Transverse colon (tissue), 4 donors: ENCODE measurements at regions not wholly inside any gene's neighbourhood (a gene's known extent, or its start where the extent isn't known, plus 50 kb on each side); places are given as distances from the start of the nearest gene placed in this dataset.

Experiments
- DNase-seq: peaks from one replicate; pipeline ENCODE4 v3.0.0-alpha.2; 2019
- H3K27ac ChIP-seq, 4 donors: fragments of 200-600 bp; sonication (generic); 2 replicates each; pipeline ENCODE4 v1.5.1; 2016 to 2018; ENCODE audit warnings: inconsistent platforms in 4 of 4
- H3K27me3 ChIP-seq: fragments of 200-600 bp; sonication (generic); 2 replicates; pipeline ENCODE4 v1.5.1; 2017; ENCODE audit warnings: inconsistent platforms
- H3K36me3 ChIP-seq, 4 donors: fragments of 200-600 bp; sonication (generic); 2 replicates each; pipeline ENCODE4 v1.5.1; 2017 to 2019; ENCODE audit warnings: inconsistent platforms in 4 of 4
- H3K4me1 ChIP-seq, 4 donors: fragments of 200-600 bp; sonication (generic); 2 replicates each; pipeline ENCODE4 v1.5.1; 2017 to 2020; ENCODE audit warnings: inconsistent platforms in 4 of 4
- H3K4me3 ChIP-seq, 4 donors: fragments of 200-600 bp; sonication (generic); 1 replicate in 1 of 4; 2 replicates in 3 of 4; pipeline versions ENCODE4 v1.5.1 to v1.6.1; 2017 to 2019; ENCODE audit warnings: inconsistent platforms in 4 of 4
- H3K9me3 ChIP-seq, 2 donors: fragments of 200-600 bp; sonication (generic); 2 replicates each; pipeline ENCODE4 v1.5.1; 2017 to 2019; ENCODE audit warnings: inconsistent platforms in 2 of 2
- EP300 ChIP-seq: sonication (generic); formaldehyde crosslinking; IDR thresholded peaks from one replicate; pipeline ENCODE4 v1.6.1; 2017; ENCODE audit warnings: antibody characterized with exemption, low read depth
- POLR2A ChIP-seq: fragments of 450-650 bp; IDR thresholded peaks from one replicate; pipeline ENCODE4 v1.6.1; 2016; ENCODE audit warnings: antibody characterized with exemption, mild to moderate bottlenecking, moderate library complexity
- POLR2AphosphoS5 ChIP-seq, 3 donors: sonication (generic); formaldehyde crosslinking; IDR thresholded peaks; one replicate each; pipeline ENCODE4 v1.6.1; 2016; ENCODE audit warnings: antibody characterized with exemption in 3 of 3
- WGBS, 2 donors: methylation state at CpG; one replicate each; pipeline ENCODE4 v1.1.5; 2018; ENCODE audit warnings: low coverage in 1 of 2; 5-methylcytosine and 5-hydroxymethylcytosine counted together
- in situ Hi-C, 4 donors: fragments of 200-750 bp; cut with MboI; loops; one replicate each; pipeline versions ENCODE4 v1.15.0 to v1.15.1; 2017; ENCODE audit warnings: low sequenced_read_pairs in 3 of 4, low pct_ligation_motif_present in 1 of 4, low pct_unique_long_range_greater_than_20kb in 1 of 4
- intact Hi-C: fragments of 100-400 bp; cut with DNase I; formaldehyde crosslinking; loops from one replicate; pipeline ENCODE4 v1.15.1; 2023; ENCODE audit warnings: low total_unique reads
- TF ChIP-seq, protein P1 (sequence below), 5 experiments: fragments of 200-600 bp in 3 of 5; fragments of 450-650 bp in 2 of 5; sonication (generic) in 3 of 5; IDR thresholded peaks; 1 replicate in 2 of 5; 2 replicates in 3 of 5; pipeline ENCODE4 v1.5.1; 2016 to 2017; ENCODE audit warnings: antibody characterized with exemption in 5 of 5, inconsistent platforms in 3 of 5, mild to moderate bottlenecking in 2 of 5, moderate library complexity in 1 of 5

DNA sequence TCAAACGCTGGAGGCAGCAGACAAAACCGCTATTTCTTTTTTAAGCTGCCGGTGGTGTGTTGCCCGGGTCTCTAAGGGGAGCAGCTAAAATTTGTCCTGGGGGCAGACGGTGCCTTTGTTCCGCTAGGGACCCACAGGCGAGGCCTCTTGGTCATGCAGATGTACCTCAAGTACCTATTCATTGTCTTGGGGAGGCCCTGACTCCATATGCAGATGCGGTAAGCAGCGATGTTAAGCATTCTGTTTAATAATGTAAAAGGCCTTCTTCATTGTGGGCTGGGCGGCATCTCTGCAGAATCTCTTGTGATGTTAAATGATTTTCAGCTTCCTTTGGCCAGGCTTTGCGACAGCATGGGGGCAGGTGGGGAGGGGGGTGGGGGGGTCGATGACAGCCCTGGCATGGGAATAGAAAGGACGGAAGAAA is 98.9 kb upstream of the PJA1 start:
- no peaks in the 10 kb centered on the region for H3K27me3 ChIP-seq

DNA sequence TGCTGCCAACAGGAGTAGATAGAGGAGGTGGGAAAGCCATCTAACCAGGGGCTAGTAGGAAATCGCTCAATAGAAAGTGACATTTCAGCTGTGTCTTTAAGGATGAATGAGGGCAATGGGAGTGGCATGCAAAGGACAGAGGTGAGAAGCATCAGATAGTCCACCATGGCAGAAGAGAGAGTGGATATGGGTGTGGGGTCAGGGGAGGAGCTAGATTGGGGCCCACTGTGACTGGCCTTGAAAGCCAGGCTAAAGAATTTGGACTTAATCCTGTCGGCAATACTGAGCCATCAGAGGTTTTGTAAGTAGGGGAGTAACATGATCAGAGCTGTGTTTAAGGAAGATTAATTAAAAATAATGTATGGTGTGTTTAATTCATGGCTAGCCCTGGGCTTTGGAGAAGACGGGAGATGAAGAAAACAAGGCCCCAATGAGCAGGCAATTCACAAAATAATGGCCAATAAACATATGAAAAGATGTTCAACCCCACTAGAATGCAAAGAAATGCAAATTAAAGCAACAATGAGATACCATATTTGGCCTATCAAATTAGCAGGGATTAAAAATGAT is 98.1 kb upstream of the PJA1 start:
- Histone ChIP-seq H3K4me3 (no peak overlapping the region), H3K27me3 (no peaks in the 10 kb centered on the region), H3K27ac (no peak overlapping the region), H3K36me3 (no peaks in the 10 kb centered on the region), H3K4me1 (no peaks in the 10 kb centered on the region), H3K9me3 (no peaks in the 10 kb centered on the region)
- 69 to 71% methylated on average over 2 to 3 of the region's 3 CpGs for WGBS, 2 donors
- in situ Hi-C loops: no loop called here
- TF ChIP-seq POLR2A (no peak), POLR2AphosphoS5 (IDR thresholded peaks at IDR 0.05) (no peak), EP300 (no peak)
- TF ChIP-seq, protein P1, sequence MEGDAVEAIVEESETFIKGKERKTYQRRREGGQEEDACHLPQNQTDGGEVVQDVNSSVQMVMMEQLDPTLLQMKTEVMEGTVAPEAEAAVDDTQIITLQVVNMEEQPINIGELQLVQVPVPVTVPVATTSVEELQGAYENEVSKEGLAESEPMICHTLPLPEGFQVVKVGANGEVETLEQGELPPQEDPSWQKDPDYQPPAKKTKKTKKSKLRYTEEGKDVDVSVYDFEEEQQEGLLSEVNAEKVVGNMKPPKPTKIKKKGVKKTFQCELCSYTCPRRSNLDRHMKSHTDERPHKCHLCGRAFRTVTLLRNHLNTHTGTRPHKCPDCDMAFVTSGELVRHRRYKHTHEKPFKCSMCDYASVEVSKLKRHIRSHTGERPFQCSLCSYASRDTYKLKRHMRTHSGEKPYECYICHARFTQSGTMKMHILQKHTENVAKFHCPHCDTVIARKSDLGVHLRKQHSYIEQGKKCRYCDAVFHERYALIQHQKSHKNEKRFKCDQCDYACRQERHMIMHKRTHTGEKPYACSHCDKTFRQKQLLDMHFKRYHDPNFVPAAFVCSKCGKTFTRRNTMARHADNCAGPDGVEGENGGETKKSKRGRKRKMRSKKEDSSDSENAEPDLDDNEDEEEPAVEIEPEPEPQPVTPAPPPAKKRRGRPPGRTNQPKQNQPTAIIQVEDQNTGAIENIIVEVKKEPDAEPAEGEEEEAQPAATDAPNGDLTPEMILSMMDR (IDR thresholded peaks at IDR 0.05): no peak
- intact Hi-C loops: no loop called here
- no peak for DNase-seq

More for the DNA sequence above, 98.9 kb upstream of the PJA1 start:
- intact Hi-C loops (no loop called here), in situ Hi-C loops (no loop called here)
- no peak overlapping the region for H3K27ac ChIP-seq
- 60% methylated on average over 13 of the region's 13 CpGs; no CpG with 5 or more reads in 1 of the 2 donors for WGBS, 2 donors
- DNase-seq: no peak
- no peaks in the 10 kb centered on the region for H3K4me1 ChIP-seq
- H3K36me3 ChIP-seq: no peaks in the 10 kb centered on the region
- no peak overlapping the region for H3K4me3 ChIP-seq
- no peaks in the 10 kb centered on the region for H3K9me3 ChIP-seq
- TF ChIP-seq, protein P1 (IDR thresholded peaks at IDR 0.05): no peak
- no peak for TF ChIP-seq POLR2A
- TF ChIP-seq EP300: no peak
- no peak for TF ChIP-seq POLR2AphosphoS5 (IDR thresholded peaks at IDR 0.05)

DNA sequence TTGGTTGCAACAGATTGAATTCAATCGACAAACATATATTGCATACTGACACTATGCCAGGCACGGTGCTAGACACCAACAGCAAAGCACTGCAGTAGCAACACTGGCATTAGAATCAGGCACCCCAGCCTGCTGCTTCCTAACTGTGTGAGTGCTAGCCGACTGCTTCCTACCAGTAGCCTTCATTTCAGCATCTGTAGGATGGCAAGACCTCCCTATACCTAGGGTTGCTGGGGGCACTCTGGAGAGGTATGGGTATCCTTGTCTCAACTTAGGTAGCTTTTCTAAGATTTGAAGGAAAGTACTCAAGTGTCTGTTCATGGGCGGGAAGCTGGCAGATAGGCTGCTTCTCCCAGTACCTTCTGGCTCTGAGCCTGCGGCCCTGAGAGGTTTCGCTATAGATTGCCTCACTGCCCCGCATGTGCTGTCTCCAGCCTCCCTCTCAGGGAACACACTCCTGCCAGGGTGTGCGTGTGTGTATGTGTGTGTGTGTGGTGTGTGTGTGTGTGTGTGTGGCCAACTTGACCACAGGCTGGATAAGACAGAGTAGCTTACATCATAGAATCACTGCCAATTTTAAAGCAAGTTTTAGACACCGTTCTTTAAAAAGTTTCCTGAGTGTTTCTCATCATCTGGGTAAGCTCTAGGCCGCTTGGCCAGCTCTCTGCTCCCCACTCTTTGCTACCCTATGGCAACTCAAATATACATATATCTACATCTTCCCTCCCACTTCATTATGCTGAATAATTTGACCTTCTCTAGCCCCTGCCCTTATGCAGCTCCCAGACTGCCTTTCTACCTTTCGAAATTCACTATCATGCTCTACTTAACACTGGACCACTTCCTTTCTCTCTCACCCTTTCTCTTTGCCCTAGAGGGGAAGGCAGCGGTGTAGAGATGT is 97.0 kb upstream of the PJA1 start:
- intact Hi-C loops: no loop called here
- H3K4me1 ChIP-seq: no peaks in the 10 kb centered on the region
- no peaks in the 10 kb centered on the region for H3K36me3 ChIP-seq
- 41 to 65% methylated on average over 2 to 12 of the region's 12 CpGs for WGBS, 2 donors
- no peaks in the 10 kb centered on the region for H3K27me3 ChIP-seq
- no peak for DNase-seq
- H3K9me3 ChIP-seq: no peaks in the 10 kb centered on the region
- H3K4me3 ChIP-seq: no peak overlapping the region
- H3K27ac ChIP-seq: no peak overlapping the region
- in situ Hi-C loops: no loop called here
- TF ChIP-seq, protein P1 (IDR thresholded peaks at IDR 0.05): no peak
- TF ChIP-seq EP300: no peak
- TF ChIP-seq POLR2AphosphoS5 (IDR thresholded peaks at IDR 0.05): no peak
- TF ChIP-seq POLR2A: no peak

DNA sequence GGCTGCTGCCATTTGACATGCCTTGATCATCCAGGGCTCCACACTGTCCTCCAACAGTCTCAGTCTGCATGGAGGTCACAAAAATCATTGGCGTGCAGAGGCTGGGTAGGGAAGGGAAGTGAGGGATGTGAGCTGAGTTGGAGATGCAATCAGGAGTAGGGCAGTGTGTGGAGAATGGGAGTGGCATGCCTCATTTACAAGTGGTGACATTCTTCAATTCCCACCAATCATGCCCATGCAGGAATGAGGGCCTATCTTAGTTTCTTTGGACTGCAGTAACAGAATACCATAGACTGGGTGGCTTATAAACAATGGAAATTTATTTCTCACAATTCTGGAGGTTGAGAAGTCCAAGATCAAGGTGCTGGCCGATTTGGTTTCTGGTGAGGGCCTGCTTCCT is 94.9 kb upstream of the PJA1 start:
- WGBS, 2 donors: 69 to 83% methylated on average over 1 to 2 of the region's 2 CpGs
- no peaks in the 10 kb centered on the region for H3K27me3 ChIP-seq
- no peaks in the 10 kb centered on the region for H3K36me3 ChIP-seq
- no peak for DNase-seq
- TF ChIP-seq POLR2A: no peak
- no peak for TF ChIP-seq POLR2AphosphoS5 (IDR thresholded peaks at IDR 0.05)
- TF ChIP-seq, protein P1 (IDR thresholded peaks at IDR 0.05): no peak
- no peak for TF ChIP-seq EP300
- H3K27ac ChIP-seq: no peak overlapping the region
- in situ Hi-C loops: no loop called here
- H3K9me3 ChIP-seq: no peaks in the 10 kb centered on the region
- H3K4me1 ChIP-seq: no peaks in the 10 kb centered on the region
- intact Hi-C loops: no loop called here
- no peak overlapping the region for H3K4me3 ChIP-seq
